Gastrocnemius medialis (tissue), 4 donors: ENCODE measurements at regions not wholly inside any gene's neighbourhood (a gene's known extent, or its start where the extent isn't known, plus 50 kb on each side); places are given as distances from the start of the nearest gene placed in this dataset.
A peak's percentile ranks its signal among the peaks of the same experiment; 100 is the strongest.

ENCODE experiments used
- ATAC-seq, 2 donors: fragments of 150-250 bp; one replicate each; pipeline ENCODE4 v1.9.1; 2016
- DNase-seq, 2 donors: peaks; one replicate each; pipeline ENCODE4 v3.0.0-alpha.2; 2019
- H3K27ac ChIP-seq, 4 donors: fragments of 200-600 bp; sonication (generic); 1 replicate in 1 of 4; 2 replicates in 3 of 4; pipeline ENCODE4 v1.5.1; 2016 to 2018; ENCODE audit warnings: mild to moderate bottlenecking in 2 of 4, moderate library complexity in 1 of 4
- H3K27me3 ChIP-seq, 3 donors: fragments of 200-600 bp; sonication (generic) in 2 of 3; 1 replicate in 1 of 3; 2 replicates in 2 of 3; pipeline versions ENCODE4 v1.5.1 to v1.6.0; 2016 to 2019; ENCODE audit warnings: mild to moderate bottlenecking in 1 of 3, moderate library complexity in 1 of 3
- H3K36me3 ChIP-seq, 2 donors: fragments of 200-600 bp; sonication (generic) in 1 of 2; one replicate each; pipeline ENCODE4 v1.5.1; 2017 to 2018
- H3K4me1 ChIP-seq, 2 donors: fragments of 200-600 bp; sonication (generic) in 1 of 2; one replicate each; pipeline ENCODE4 v1.5.1; 2016 to 2017; ENCODE audit warnings: mild to moderate bottlenecking in 2 of 2
- H3K4me3 ChIP-seq, 4 donors: fragments of 200-600 bp; sonication (generic) in 3 of 4; 1 replicate in 1 of 4; 2 replicates in 3 of 4; pipeline ENCODE4 v1.5.1; 2016 to 2019; ENCODE audit warnings: mild to moderate bottlenecking in 2 of 4
- H3K9me3 ChIP-seq, 3 donors: fragments of 200-600 bp; sonication (generic) in 2 of 3; 1 replicate in 1 of 3; 2 replicates in 2 of 3; pipeline ENCODE4 v1.5.1; 2016 to 2019
- CTCF ChIP-seq, 5 experiments: fragments of 450-650 bp in 3 of 5; fragments of 200-600 bp in 2 of 5; sonication (generic) in 2 of 5; IDR thresholded peaks in 4 of 5; conservative IDR thresholded peaks in 1 of 5; 1 replicate in 4 of 5; 2 replicates in 1 of 5; pipeline ENCODE4 v1.5.1; 2016 to 2019; ENCODE audit warnings: antibody characterized with exemption in 5 of 5, mild to moderate bottlenecking in 3 of 5, moderate library complexity in 3 of 5
- POLR2A ChIP-seq, 2 donors: fragments of 450-650 bp; IDR thresholded peaks; one replicate each; pipeline ENCODE4 v1.6.1; 2017; ENCODE audit warnings: antibody characterized with exemption in 2 of 2, mild to moderate bottlenecking in 2 of 2, moderate library complexity in 2 of 2
- in situ Hi-C, 4 donors: fragments of 200-750 bp; cut with MboI; loops; one replicate each; pipeline versions ENCODE4 v1.15.0 to v1.8.0; 2017; ENCODE audit warnings: low sequenced_read_pairs in 4 of 4
- intact Hi-C: fragments of 100-400 bp; cut with DNase I; formaldehyde crosslinking; loops from one replicate; pipeline ENCODE4 v1.15.1; 2023; ENCODE audit warnings: low total_unique reads

GRCh38 chr3:89565098-89565497 is 457.7 kb downstream of the EPHA3 start:
- no peaks in the 10 kb centered on the region for H3K4me1 ChIP-seq
- ATAC-seq = no peak
- TF ChIP-seq CTCF (IDR thresholded peaks at IDR 0.05 in 4 of 5, conservative IDR thresholded peaks at IDR 0.05 in 1 of 5) (no peak), POLR2A (IDR thresholded peaks at IDR 0.05) (no peak)
- in situ Hi-C loops (no loop called here), intact Hi-C loops (no loop called here)
- no peaks in the 10 kb centered on the region for H3K27me3 ChIP-seq
- no peak for DNase-seq
- no peak overlapping the region for H3K4me3 ChIP-seq
- H3K27ac ChIP-seq = no peak overlapping the region
- H3K36me3 ChIP-seq = no peaks in the 10 kb centered on the region
- H3K9me3 ChIP-seq = no peaks in the 10 kb centered on the region

- ATAC-seq = no peak
- Histone ChIP-seq H3K4me3 (no peak overlapping the region), H3K27me3 (no peaks in the 10 kb centered on the region), H3K4me1 (peaks cover 0 to 6% of the 10 kb centered on the region in 2 donors), H3K27ac (no peak overlapping the region), H3K9me3 (no peaks in the 10 kb centered on the region), H3K36me3 (no peaks in the 10 kb centered on the region)
- TF ChIP-seq POLR2A (IDR thresholded peaks at IDR 0.05) (no peak), CTCF (IDR thresholded peaks at IDR 0.05 in 4 of 5, conservative IDR thresholded peaks at IDR 0.05 in 1 of 5) (no peak)
- intact Hi-C loops (no loop called here), in situ Hi-C loops (no loop called here)
- no peak for DNase-seq
Measured at GRCh38 chr3:89570465-89570864, 463.0 kb downstream of the EPHA3 start.

- in situ Hi-C loops = no loop called here
- Histone ChIP-seq H3K27me3 (no peaks in the 10 kb centered on the region), H3K9me3 (no peaks in the 10 kb centered on the region), H3K4me1 (peaks cover 0 to 9% of the 10 kb centered on the region in 2 donors), H3K4me3 (peak overlapping the region in 1 of 4 donors; percentile 2), H3K27ac (no peak overlapping the region), H3K36me3 (no peaks in the 10 kb centered on the region)
- TF ChIP-seq CTCF (IDR thresholded peaks at IDR 0.05 in 4 of 5, conservative IDR thresholded peaks at IDR 0.05 in 1 of 5) (no peak), POLR2A (IDR thresholded peaks at IDR 0.05) (no peak)
- DNase-seq (no peak), ATAC-seq (peak; percentile 44 to 45)
- intact Hi-C loops = no loop called here
Measured at GRCh38 chr3:89571298-89571697, 463.9 kb downstream of the EPHA3 start.

- Histone ChIP-seq H3K27me3 (no peaks in the 10 kb centered on the region), H3K27ac (no peak overlapping the region), H3K4me1 (peaks cover 0 to 11% of the 10 kb centered on the region in 2 donors), H3K36me3 (no peaks in the 10 kb centered on the region), H3K9me3 (no peaks in the 10 kb centered on the region), H3K4me3 (peak overlapping the region in 1 of 4 donors; percentile 2)
- TF ChIP-seq POLR2A (IDR thresholded peaks at IDR 0.05) (no peak), CTCF (IDR thresholded peaks at IDR 0.05 in 4 of 5, conservative IDR thresholded peaks at IDR 0.05 in 1 of 5) (no peak)
- peak; percentile 26 to 51 for ATAC-seq
- intact Hi-C loops = no loop called here
- in situ Hi-C loops = no loop called here
- peak in 1 of 2 donors; percentile 15 for DNase-seq
Measured at GRCh38 chr3:89571707-89572106, 464.3 kb downstream of the EPHA3 start.

- H3K27me3 ChIP-seq = no peaks in the 10 kb centered on the region
- intact Hi-C loops (no loop called here), in situ Hi-C loops (no loop called here)
- no peak overlapping the region for H3K4me3 ChIP-seq
- no peaks in the 10 kb centered on the region for H3K36me3 ChIP-seq
- DNase-seq (no peak), ATAC-seq (no peak)
- no peaks in the 10 kb centered on the region for H3K9me3 ChIP-seq
- TF ChIP-seq POLR2A (IDR thresholded peaks at IDR 0.05) (no peak), CTCF (IDR thresholded peaks at IDR 0.05 in 4 of 5, conservative IDR thresholded peaks at IDR 0.05 in 1 of 5) (no peak)
- no peak overlapping the region for H3K27ac ChIP-seq
- peaks cover 0 to 11% of the 10 kb centered on the region in 2 donors for H3K4me1 ChIP-seq
Measured at GRCh38 chr3:89572261-89572660, 464.8 kb downstream of the EPHA3 start.
